HUES6 (cell line): ENCODE measurements at regions not wholly inside any gene's neighbourhood (a gene's known extent, or its start where the extent isn't known, plus 50 kb on each side); places are given as distances from the start of the nearest gene placed in this dataset.

Source experiments
- H3K27ac ChIP-seq: 2 replicates; pipeline ENCODE4 v1.7.0; 2013; ENCODE audit warnings: low read depth, mild to moderate bottlenecking, low read length, inconsistent platforms
- H3K27me3 ChIP-seq: 2 replicates; pipeline ENCODE4 v1.6.1; 2013; ENCODE audit warnings: low read length; ENCODE audit not compliant: control insufficient read depth, insufficient read depth
- H3K36me3 ChIP-seq: 2 replicates; pipeline ENCODE4 v1.6.1; 2013; ENCODE audit warnings: low read length; ENCODE audit not compliant: control insufficient read depth, insufficient read depth
- H3K4me1 ChIP-seq: 2 replicates; pipeline ENCODE4 v1.6.1; 2013; ENCODE audit warnings: low read length; ENCODE audit not compliant: control insufficient read depth, insufficient read depth
- H3K4me3 ChIP-seq: 2 replicates; pipeline ENCODE4 v1.5.1; 2013; ENCODE audit warnings: low read depth, low read length
- H3K9ac ChIP-seq: one replicate; pipeline ENCODE4 v1.6.1; 2013; ENCODE audit warnings: mild to moderate bottlenecking, low read length
- H3K9me3 ChIP-seq: 2 replicates; pipeline ENCODE4 v1.6.1; 2013; ENCODE audit warnings: low read depth, low read length; ENCODE audit not compliant: control insufficient read depth, insufficient read depth

- no peaks in the 10 kb centered on the region for H3K9me3 ChIP-seq
- H3K9ac ChIP-seq = no peak overlapping the region
- no peaks in the 10 kb centered on the region for H3K27me3 ChIP-seq
- no peak overlapping the region for H3K4me3 ChIP-seq
- no peaks in the 10 kb centered on the region for H3K4me1 ChIP-seq
- H3K36me3 ChIP-seq = no peaks in the 10 kb centered on the region
- H3K27ac ChIP-seq = no peak overlapping the region
Measured at GRCh38 chr3:168977716-168978374, 685.7 kb downstream of the MECOM start.

GRCh38 chr3:168976969-168977368 is 686.5 kb downstream of the MECOM start:
- Histone ChIP-seq H3K9ac (no peak overlapping the region), H3K36me3 (no peaks in the 10 kb centered on the region), H3K4me1 (no peaks in the 10 kb centered on the region), H3K27me3 (no peaks in the 10 kb centered on the region), H3K27ac (no peak overlapping the region), H3K9me3 (no peaks in the 10 kb centered on the region), H3K4me3 (no peak overlapping the region)

GRCh38 chr3:168975576-168975975 is 687.9 kb downstream of the MECOM start:
- no peak overlapping the region for H3K4me3 ChIP-seq
- no peaks in the 10 kb centered on the region for H3K9me3 ChIP-seq
- no peak overlapping the region for H3K9ac ChIP-seq
- H3K27me3 ChIP-seq = no peaks in the 10 kb centered on the region
- H3K27ac ChIP-seq = no peak overlapping the region
- no peaks in the 10 kb centered on the region for H3K4me1 ChIP-seq
- no peaks in the 10 kb centered on the region for H3K36me3 ChIP-seq

- Histone ChIP-seq H3K36me3 (no peaks in the 10 kb centered on the region), H3K4me3 (no peak overlapping the region), H3K9ac (no peak overlapping the region), H3K4me1 (no peaks in the 10 kb centered on the region), H3K9me3 (no peaks in the 10 kb centered on the region), H3K27me3 (no peaks in the 10 kb centered on the region), H3K27ac (no peak overlapping the region)
Measured at GRCh38 chr3:168974617-168975403, 688.7 kb downstream of the MECOM start.

- Histone ChIP-seq H3K9me3 (no peaks in the 10 kb centered on the region), H3K9ac (no peak overlapping the region), H3K36me3 (no peaks in the 10 kb centered on the region), H3K27me3 (no peaks in the 10 kb centered on the region), H3K4me3 (no peak overlapping the region), H3K4me1 (no peaks in the 10 kb centered on the region), H3K27ac (no peak overlapping the region)
Measured at GRCh38 chr3:168973897-168974296, 689.6 kb downstream of the MECOM start.

- Histone ChIP-seq H3K4me1 (no peaks in the 10 kb centered on the region), H3K27ac (no peak overlapping the region), H3K9ac (no peak overlapping the region), H3K27me3 (no peaks in the 10 kb centered on the region), H3K4me3 (no peak overlapping the region), H3K9me3 (no peaks in the 10 kb centered on the region), H3K36me3 (no peaks in the 10 kb centered on the region)
Measured at GRCh38 chr3:168973206-168973605, 690.3 kb downstream of the MECOM start.

- Histone ChIP-seq H3K9ac (no peak overlapping the region), H3K4me3 (no peak overlapping the region), H3K27me3 (no peaks in the 10 kb centered on the region)
Measured at GRCh38 chr3:168968609-168969008, 694.9 kb downstream of the MECOM start.

GRCh38 chr3:168964736-168965135 is 698.8 kb downstream of the MECOM start:
- Histone ChIP-seq H3K4me3 (no peak overlapping the region), H3K27ac (no peak overlapping the region), H3K4me1 (peaks cover 6% of the 10 kb centered on the region; the same call in 1 of the 2 replicates), H3K27me3 (no peaks in the 10 kb centered on the region), H3K9me3 (no peaks in the 10 kb centered on the region), H3K9ac (no peak overlapping the region), H3K36me3 (no peaks in the 10 kb centered on the region)

More at GRCh38 chr3:168968609-168969008, 694.9 kb downstream of the MECOM start:
- Histone ChIP-seq H3K4me1 (no peaks in the 10 kb centered on the region), H3K27ac (no peak overlapping the region), H3K9me3 (no peaks in the 10 kb centered on the region), H3K36me3 (no peaks in the 10 kb centered on the region)

GRCh38 chr3:168961271-168961670 is 702.2 kb downstream of the MECOM start:
- Histone ChIP-seq H3K27ac (no peak overlapping the region), H3K36me3 (no peaks in the 10 kb centered on the region), H3K4me1 (peaks cover 7% of the 10 kb centered on the region; the same call in 1 of the 2 replicates), H3K4me3 (no peak overlapping the region), H3K27me3 (no peaks in the 10 kb centered on the region), H3K9ac (no peak overlapping the region), H3K9me3 (no peaks in the 10 kb centered on the region)

GRCh38 chr3:168959731-168960130 is 703.8 kb downstream of the MECOM start:
- no peaks in the 10 kb centered on the region for H3K36me3 ChIP-seq
- H3K4me3 ChIP-seq = no peak overlapping the region
- no peaks in the 10 kb centered on the region for H3K27me3 ChIP-seq
- H3K9me3 ChIP-seq = peaks cover under 1% of the 10 kb centered on the region; the same call in 1 of the 2 replicates
- peaks cover 7% of the 10 kb centered on the region; the same call in 1 of the 2 replicates for H3K4me1 ChIP-seq
- no peak overlapping the region for H3K9ac ChIP-seq
- no peak overlapping the region for H3K27ac ChIP-seq

- no peak overlapping the region for H3K27ac ChIP-seq
- no peaks in the 10 kb centered on the region for H3K36me3 ChIP-seq
- no peak overlapping the region for H3K4me3 ChIP-seq
- no peaks in the 10 kb centered on the region for H3K27me3 ChIP-seq
- peaks cover 10% of the 10 kb centered on the region for H3K9me3 ChIP-seq
- H3K9ac ChIP-seq = no peak overlapping the region
- peaks cover 7% of the 10 kb centered on the region; the same call in 1 of the 2 replicates for H3K4me1 ChIP-seq
Measured at GRCh38 chr3:168958466-168958865, 705.0 kb downstream of the MECOM start.
